ENCODE measurements at regions not wholly inside any gene's neighbourhood (a gene's known extent, or its start where the extent isn't known, plus 50 kb on each side); places are given as distances from the start of the nearest gene placed in this dataset.

- TF ChIP-seq, protein P1, sequence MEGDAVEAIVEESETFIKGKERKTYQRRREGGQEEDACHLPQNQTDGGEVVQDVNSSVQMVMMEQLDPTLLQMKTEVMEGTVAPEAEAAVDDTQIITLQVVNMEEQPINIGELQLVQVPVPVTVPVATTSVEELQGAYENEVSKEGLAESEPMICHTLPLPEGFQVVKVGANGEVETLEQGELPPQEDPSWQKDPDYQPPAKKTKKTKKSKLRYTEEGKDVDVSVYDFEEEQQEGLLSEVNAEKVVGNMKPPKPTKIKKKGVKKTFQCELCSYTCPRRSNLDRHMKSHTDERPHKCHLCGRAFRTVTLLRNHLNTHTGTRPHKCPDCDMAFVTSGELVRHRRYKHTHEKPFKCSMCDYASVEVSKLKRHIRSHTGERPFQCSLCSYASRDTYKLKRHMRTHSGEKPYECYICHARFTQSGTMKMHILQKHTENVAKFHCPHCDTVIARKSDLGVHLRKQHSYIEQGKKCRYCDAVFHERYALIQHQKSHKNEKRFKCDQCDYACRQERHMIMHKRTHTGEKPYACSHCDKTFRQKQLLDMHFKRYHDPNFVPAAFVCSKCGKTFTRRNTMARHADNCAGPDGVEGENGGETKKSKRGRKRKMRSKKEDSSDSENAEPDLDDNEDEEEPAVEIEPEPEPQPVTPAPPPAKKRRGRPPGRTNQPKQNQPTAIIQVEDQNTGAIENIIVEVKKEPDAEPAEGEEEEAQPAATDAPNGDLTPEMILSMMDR (IDR thresholded peaks at IDR 0.05; ENCODE audit: low read depth, low read length, poor library complexity, severe bottlenecking): no peak
- no peak for TF ChIP-seq EZH2phosphoT487 (IDR thresholded peaks at IDR 0.05; ENCODE audit: borderline replicate concordance, low read length)
Observed at GRCh38 chr12:124511259-124511985, 56.0 kb downstream of the NCOR2 start.
